Fibroblast of lung (primary cell): ENCODE measurements at regions not wholly inside any gene's neighbourhood (a gene's known extent, or its start where the extent isn't known, plus 50 kb on each side); places are given as distances from the start of the nearest gene placed in this dataset.

ENCODE experiments used
- DNase-seq, 2 donors: peaks; one replicate each; pipeline versions ENCODE4 v3.0.0 to v3.0.0-alpha.2; 2010; ENCODE audit warnings: low read depth in 2 of 2
- H2AFZ ChIP-seq: 2 replicates; pipeline ENCODE4 v1.5.1; 2012; ENCODE audit warnings: low read length, control low read depth, inconsistent platforms
- H3K27ac ChIP-seq: 2 replicates; pipeline ENCODE4 v1.5.1; 2011; ENCODE audit warnings: low read length, control low read depth; ENCODE audit not compliant: insufficient read depth
- H3K27me3 ChIP-seq: 2 replicates; pipeline ENCODE4 v1.5.1; 2011; ENCODE audit warnings: mild to moderate bottlenecking, low read length; ENCODE audit not compliant: control insufficient read depth, insufficient read depth
- H3K36me3 ChIP-seq: 2 replicates; pipeline ENCODE4 v1.5.1; 2011; ENCODE audit warnings: low read length; ENCODE audit not compliant: control insufficient read depth, insufficient read depth
- H3K4me1 ChIP-seq: 2 replicates; pipeline ENCODE4 v1.5.1; 2011; ENCODE audit warnings: low read length; ENCODE audit not compliant: control insufficient read depth, insufficient read depth; ENCODE audit errors: extremely low read depth
- H3K4me2 ChIP-seq: 2 replicates; pipeline ENCODE4 v1.5.1; 2011; ENCODE audit warnings: low read length, control low read depth; ENCODE audit not compliant: insufficient read depth; ENCODE audit errors: extremely low read depth
- H3K4me3 ChIP-seq, 4 experiments: fragments of 200-600 bp in 1 of 4; sonication (generic) in 1 of 4; replicated peaks in 1 of 4; 2 replicates each; pipeline ENCODE4 v1.5.1; 2011 to 2016; ENCODE audit warnings: low read length in 4 of 4, low read depth in 3 of 4, mild to moderate bottlenecking in 3 of 4, control low read depth in 2 of 4, inconsistent platforms in 1 of 4, mixed read lengths in 1 of 4; ENCODE audit not compliant: insufficient read depth in 1 of 4; ENCODE audit errors: control extremely low read depth in 1 of 4
- H3K79me2 ChIP-seq: 2 replicates; pipeline ENCODE4 v1.5.1; 2012; ENCODE audit warnings: mild to moderate bottlenecking, low read length, inconsistent platforms; ENCODE audit not compliant: control insufficient read depth, insufficient read depth
- H3K9ac ChIP-seq: 2 replicates; pipeline ENCODE4 v1.5.1; 2011; ENCODE audit warnings: mild to moderate bottlenecking, low read length, control low read depth; ENCODE audit not compliant: insufficient read depth
- H3K9me3 ChIP-seq: 2 replicates; pipeline ENCODE4 v1.5.1; 2012; ENCODE audit warnings: low read depth, low read length; ENCODE audit not compliant: control insufficient read depth, insufficient read depth
- H4K20me1 ChIP-seq: 2 replicates; pipeline ENCODE4 v1.5.1; 2011; ENCODE audit warnings: low read length; ENCODE audit not compliant: control insufficient read depth, insufficient read depth; ENCODE audit errors: extremely low read depth
- EZH2 ChIP-seq: IDR thresholded peaks from 2 replicates; pipeline ENCODE4 v1.5.1; 2012; ENCODE audit warnings: low read length, control low read depth, mild to moderate bottlenecking; ENCODE audit errors: missing control alignments
- TF ChIP-seq, protein P1 (sequence below), 2 donors: IDR thresholded peaks in 1 of 2; conservative IDR thresholded peaks in 1 of 2; 1 replicate in 1 of 2; 2 replicates in 1 of 2; pipeline ENCODE4 v1.5.1; 2011 to 2012; ENCODE audit warnings: low read length in 2 of 2, control low read depth in 1 of 2, inconsistent platforms in 1 of 2, low read depth in 1 of 2, mild to moderate bottlenecking in 1 of 2

DNA sequence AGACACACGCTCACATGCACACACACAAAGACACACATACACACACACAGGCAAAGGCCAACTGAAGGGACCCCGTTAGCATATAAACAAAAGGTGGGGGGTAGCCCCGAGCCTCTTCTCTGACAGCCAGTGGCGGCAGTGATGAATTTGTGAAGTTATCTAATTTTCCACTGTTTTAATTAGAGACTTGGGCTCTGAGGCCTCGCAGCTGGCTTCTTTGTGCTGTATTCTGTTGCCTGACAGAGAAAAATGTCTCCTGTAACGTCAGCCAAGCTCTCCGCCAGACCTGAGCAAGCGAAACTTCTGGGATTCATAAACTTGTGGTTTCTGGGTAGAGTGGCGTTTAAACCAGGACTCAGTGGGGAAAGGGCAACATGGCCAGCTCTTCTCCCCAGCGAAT, 113.9 kb upstream of the FOXF1 start:
- peak overlapping the region in 2 of 4 experiments; percentile 28 to 40 for H3K4me3 ChIP-seq
- no peaks in the 10 kb centered on the region for H3K36me3 ChIP-seq
- DNase-seq = peak; percentile 96 to 98
- H2AFZ ChIP-seq = no peak overlapping the region
- H4K20me1 ChIP-seq = no peaks in the 10 kb centered on the region
- H3K4me2 ChIP-seq = peak overlapping the region; percentile 85
- H3K9ac ChIP-seq = peak overlapping the region; percentile 40
- TF ChIP-seq, protein P1, sequence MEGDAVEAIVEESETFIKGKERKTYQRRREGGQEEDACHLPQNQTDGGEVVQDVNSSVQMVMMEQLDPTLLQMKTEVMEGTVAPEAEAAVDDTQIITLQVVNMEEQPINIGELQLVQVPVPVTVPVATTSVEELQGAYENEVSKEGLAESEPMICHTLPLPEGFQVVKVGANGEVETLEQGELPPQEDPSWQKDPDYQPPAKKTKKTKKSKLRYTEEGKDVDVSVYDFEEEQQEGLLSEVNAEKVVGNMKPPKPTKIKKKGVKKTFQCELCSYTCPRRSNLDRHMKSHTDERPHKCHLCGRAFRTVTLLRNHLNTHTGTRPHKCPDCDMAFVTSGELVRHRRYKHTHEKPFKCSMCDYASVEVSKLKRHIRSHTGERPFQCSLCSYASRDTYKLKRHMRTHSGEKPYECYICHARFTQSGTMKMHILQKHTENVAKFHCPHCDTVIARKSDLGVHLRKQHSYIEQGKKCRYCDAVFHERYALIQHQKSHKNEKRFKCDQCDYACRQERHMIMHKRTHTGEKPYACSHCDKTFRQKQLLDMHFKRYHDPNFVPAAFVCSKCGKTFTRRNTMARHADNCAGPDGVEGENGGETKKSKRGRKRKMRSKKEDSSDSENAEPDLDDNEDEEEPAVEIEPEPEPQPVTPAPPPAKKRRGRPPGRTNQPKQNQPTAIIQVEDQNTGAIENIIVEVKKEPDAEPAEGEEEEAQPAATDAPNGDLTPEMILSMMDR (conservative IDR thresholded peaks at IDR 0.05 in 1 of 2, IDR thresholded peaks at IDR 0.05 in 1 of 2; ENCODE audit: low read depth in 1 of 2, low read length in 2 of 2) = no peak
- TF ChIP-seq EZH2 = no peak
- H3K27ac ChIP-seq = peak overlapping the region; percentile 97
- H3K4me1 ChIP-seq = peaks cover 36% of the 10 kb centered on the region
- H3K79me2 ChIP-seq = no peaks in the 10 kb centered on the region
- H3K27me3 ChIP-seq = no peaks in the 10 kb centered on the region
- H3K9me3 ChIP-seq = no peaks in the 10 kb centered on the region

DNA sequence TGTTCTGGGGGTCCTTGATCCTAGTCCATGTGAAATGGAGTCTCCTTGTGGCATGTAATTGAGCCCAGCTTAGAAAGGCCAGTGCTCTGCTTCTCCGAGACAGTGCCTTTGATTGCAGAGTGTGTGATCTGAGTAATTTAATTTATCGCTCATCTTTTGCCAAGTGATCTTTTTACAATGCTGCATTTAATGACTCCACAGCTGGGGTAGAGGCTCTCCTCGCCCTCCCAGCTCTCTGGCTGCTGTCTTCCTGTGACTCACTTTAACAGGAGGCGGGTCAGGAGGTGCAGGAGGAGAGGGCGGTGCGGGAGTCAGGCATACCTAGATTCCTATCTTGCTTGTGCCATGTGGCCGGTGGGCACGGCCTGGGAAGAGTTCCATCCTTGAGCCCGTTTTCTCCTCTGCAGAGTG, 113.4 kb upstream of the FOXF1 start:
- peak overlapping the region in 2 of 4 experiments; percentile 28 to 40 for H3K4me3 ChIP-seq

DNA sequence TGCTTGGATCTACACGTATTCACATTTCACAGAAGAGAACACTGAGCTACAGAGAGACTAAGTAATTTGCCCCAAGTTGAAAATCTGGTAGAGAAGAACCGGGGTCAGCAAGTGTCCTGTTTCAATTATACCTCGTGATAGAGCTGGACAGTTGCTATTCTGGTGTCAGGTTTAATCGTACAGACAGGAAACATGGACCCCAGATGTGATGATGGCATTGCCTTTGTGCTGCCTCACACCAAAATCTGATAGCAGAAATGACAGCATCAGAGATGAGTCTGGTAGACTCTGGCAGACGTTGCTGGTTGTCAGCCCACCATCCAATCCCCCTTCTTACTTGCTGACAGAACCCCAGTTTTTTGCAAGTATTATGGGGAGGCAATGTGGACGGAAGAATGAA, 112.1 kb upstream of the FOXF1 start:
- Histone ChIP-seq H3K4me3 (no peak overlapping the region), H3K79me2 (no peaks in the 10 kb centered on the region), H3K9me3 (no peaks in the 10 kb centered on the region), H3K27ac (no peak overlapping the region), H4K20me1 (no peaks in the 10 kb centered on the region), H3K4me2 (no peak overlapping the region), H3K4me1 (peaks cover 24% of the 10 kb centered on the region), H3K9ac (no peak overlapping the region), H3K36me3 (no peaks in the 10 kb centered on the region), H2AFZ (no peak overlapping the region), H3K27me3 (no peaks in the 10 kb centered on the region)
- DNase-seq = no peak
- TF ChIP-seq, protein P1 (conservative IDR thresholded peaks at IDR 0.05 in 1 of 2, IDR thresholded peaks at IDR 0.05 in 1 of 2; ENCODE audit: low read depth in 1 of 2, low read length in 2 of 2) = no peak
- no peak for TF ChIP-seq EZH2

More for the DNA sequence above, 113.4 kb upstream of the FOXF1 start:
- no peaks in the 10 kb centered on the region for H3K9me3 ChIP-seq
- peak; percentile 94 to 95 for DNase-seq
- H3K27me3 ChIP-seq = no peaks in the 10 kb centered on the region
- no peak overlapping the region for H2AFZ ChIP-seq
- H4K20me1 ChIP-seq = no peaks in the 10 kb centered on the region
- peak overlapping the region; percentile 85 for H3K4me2 ChIP-seq
- no peaks in the 10 kb centered on the region for H3K79me2 ChIP-seq
- H3K36me3 ChIP-seq = no peaks in the 10 kb centered on the region
- peak overlapping the region; percentile 97 for H3K27ac ChIP-seq
- H3K9ac ChIP-seq = peak overlapping the region; percentile 40
- TF ChIP-seq, protein P1 (conservative IDR thresholded peaks at IDR 0.05 in 1 of 2, IDR thresholded peaks at IDR 0.05 in 1 of 2; ENCODE audit: low read depth in 1 of 2, low read length in 2 of 2) = no peak
- TF ChIP-seq EZH2 = no peak
- H3K4me1 ChIP-seq = peaks cover 31% of the 10 kb centered on the region
